Erythroblast (primary cell): ENCODE measurements at regions not wholly inside any gene's neighbourhood (a gene's known extent, or its start where the extent isn't known, plus 50 kb on each side); places are given as distances from the start of the nearest gene placed in this dataset.

Experiments used
- GATA1 ChIP-seq: IDR thresholded peaks from 2 replicates; pipeline ENCODE4 v1.6.1; 2011; ENCODE audit warnings: low read depth, mild to moderate bottlenecking, control low read depth, low read length, moderate library complexity
- POLR2A ChIP-seq: IDR thresholded peaks from 2 replicates; pipeline ENCODE4 v1.6.1; 2011; ENCODE audit warnings: mild to moderate bottlenecking, low read length

DNA sequence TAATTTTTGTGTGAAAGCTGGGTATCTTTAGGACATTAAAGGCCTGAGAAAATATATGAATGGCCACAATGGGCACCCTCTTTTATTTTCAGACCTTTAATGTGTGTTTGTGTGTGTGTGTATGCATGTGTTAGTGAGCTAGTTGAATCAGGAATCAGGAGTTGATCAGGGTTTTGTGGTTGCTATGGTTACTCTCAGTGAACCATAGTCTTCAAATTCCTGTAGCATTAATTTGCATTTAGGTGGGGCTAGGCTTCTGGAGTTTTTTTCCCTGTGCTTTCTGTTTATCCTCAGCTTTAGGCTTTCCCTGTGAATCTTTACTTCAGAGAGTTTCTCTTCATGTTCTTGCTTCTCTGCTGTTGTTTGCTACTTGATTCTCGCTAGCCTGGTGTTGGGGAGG lies 122.0 kb upstream of the ONECUT1 start:
- TF ChIP-seq POLR2A, result no peak
- no peak for TF ChIP-seq GATA1
